ENCODE measurements at regions not wholly inside any gene's neighbourhood (a gene's known extent, or its start where the extent isn't known, plus 50 kb on each side); places are given as distances from the start of the nearest gene placed in this dataset.

DNA sequence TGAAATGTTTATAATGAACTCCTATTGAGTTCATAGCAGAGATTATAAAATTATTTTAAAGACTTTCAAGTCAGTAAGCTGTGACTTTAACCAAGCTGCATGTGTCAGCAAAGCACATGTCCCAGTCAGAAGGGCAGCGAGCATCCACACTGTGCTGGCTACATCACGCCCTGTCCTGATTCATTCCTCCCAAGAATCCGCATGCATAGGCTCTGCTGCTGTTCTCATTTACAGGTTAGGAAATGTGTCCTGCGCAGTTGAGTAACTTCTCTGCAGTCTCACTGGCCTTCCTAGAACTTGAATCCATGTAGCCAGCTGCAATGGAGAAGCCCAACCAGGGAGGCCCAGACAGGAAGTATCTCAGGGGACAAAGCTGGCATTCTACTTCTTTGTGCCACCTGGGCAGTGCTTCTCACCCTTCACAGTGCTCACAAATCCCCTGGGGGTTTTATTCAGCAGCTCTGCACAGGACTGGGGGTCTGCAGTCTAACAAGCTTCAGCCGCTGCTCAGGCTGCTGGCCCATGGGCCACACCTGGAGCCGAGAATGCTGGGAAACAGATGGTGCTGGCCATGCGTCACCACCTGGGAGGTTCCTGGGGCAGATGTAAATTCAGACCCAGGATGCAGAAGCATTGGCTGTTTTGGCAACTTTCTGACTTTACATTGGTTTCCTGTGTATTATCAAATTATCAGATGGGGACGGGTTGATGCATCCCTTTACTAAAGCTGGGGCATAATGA lies 192.8 kb upstream of the GDF10 start:
- no peak for DNase-seq

DNA sequence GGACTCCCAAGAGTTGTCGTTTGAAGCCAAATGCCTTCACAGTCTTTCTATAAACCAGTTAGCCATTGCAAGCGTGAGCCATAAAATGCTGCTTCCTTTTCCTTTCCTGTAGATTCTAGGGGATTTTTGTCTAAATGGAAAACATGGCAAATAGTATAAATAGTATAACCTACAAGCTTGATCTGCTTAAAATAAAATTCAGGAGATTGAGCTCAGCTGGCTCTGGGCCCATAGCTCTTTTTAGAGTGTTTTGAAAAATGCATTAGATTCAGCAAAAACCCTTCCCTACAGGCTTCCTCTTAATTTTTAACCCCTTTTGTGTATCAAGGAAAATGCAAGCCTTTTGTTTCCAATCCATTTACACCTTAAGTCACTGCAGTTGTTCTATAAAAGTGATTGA lies 190.1 kb upstream of the GDF10 start:
- no peak for DNase-seq

DNA sequence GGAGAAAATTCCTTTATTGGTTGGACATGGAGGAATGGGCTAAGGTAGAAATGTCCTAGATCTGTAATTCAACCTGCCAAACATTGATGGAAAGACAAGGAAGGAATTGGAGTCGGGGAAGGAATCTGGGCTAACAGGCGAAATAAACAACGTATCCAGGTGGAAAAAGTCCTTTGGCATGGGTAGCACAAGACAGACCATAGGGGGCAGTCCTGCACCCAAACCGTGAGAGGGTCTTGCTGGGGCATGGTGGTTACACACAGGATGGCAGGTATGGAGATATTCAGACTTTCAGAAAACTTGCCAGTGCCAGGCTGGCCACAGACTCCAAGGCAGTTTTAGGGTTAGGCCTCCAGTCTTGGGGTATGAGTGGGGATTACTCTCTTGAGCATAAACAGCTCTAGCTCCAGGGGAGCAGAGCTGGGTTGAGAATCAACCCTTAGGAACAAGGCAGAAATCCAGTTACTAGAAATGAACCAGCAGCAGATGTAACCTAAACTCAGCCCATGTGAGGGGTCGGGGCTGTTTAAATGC lies 188.6 kb upstream of the GDF10 start:
- no peak for DNase-seq

DNA sequence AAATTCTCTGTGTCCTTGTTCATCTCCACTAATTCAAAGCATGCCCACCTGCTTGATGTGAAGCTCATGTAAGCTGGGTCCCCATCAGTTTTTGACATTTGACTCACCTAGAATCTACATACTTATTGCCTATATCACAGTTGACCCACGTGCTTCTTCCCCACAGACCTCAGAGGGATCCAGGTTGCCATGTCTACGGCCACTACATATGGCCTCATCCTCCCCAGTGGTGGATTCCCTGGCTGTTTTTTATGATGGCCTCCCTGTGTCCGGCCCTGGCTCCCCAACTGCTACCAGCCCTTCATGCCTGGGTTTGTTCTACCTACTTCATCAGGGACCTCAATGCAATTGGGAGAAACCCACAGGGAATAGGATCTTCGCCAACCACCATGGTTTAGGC lies 187.4 kb upstream of the GDF10 start:
- no peak for DNase-seq

DNA sequence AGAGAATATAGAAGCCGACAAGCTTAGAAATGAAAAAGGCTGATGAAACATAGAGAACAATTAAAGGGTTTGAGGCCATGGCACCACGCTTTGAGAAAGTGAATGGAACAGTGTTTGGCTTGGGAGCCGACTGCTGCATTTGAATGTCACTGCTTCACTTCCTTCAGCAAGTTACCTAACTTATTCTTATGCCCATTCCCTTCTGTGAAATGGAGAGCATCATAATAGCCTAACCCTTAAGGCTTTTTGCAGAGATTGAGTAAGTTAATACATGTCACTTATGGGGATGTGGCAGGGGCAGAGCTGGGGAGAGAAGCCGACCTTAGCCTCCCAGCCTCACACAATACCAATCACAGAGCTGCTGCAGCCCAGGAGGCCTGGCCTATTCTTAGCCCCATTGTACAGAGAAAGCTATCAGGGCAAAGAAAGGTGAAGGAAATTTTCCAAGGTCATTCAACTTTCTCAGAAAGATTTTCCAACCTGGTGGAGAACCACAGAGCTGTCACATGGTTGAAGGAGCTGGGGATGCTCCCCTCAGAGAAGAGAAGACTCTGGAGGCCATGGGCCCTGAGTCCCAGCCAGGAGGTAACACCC lies 186.0 kb upstream of the GDF10 start:
- DNase-seq = no peak

DNA sequence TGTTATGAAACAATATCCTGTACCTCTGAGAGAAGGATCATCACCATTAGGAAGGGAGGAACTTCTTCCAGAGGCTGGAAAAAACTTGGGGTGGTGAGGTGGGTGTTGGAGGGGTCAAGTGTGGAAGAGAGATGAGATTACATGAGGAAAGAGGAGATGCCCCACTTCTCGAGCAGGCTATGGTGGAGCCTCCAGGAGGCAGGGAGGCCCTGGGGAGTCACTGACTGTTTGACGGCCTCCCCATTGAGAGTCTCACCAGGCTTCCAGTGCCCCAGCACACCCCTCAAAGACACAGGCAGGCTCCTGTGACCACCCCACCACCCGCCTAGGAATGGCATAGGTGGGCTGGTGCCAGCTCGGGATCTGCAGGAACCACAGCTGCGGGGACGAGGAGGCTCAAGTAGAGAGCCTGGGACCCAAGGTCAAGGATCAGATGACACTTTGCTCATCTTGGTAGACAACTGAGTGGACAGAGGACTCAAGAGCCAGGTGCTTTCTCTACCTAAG lies 185.3 kb upstream of the GDF10 start:
- DNase-seq = no peak

DNA sequence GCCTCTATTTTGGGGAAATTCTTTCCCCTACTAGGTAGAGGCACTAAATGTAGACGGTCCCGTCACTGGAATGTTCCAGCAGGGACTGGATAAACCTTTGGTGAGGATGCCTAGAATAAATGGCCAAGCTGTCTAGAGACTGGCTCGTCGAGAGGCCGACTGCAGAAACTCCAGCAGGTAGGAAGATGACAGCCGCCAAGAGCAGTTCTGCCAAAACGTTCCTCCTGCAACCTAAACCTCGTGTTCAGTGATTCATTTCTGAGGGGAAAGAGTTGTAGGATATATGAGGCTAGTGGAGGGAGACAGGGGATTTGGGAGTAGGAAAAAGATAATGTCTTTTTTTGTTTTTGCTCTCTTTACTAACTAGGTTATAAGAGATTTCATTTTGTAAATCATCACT lies 184.7 kb upstream of the GDF10 start:
- DNase-seq = no peak

DNA sequence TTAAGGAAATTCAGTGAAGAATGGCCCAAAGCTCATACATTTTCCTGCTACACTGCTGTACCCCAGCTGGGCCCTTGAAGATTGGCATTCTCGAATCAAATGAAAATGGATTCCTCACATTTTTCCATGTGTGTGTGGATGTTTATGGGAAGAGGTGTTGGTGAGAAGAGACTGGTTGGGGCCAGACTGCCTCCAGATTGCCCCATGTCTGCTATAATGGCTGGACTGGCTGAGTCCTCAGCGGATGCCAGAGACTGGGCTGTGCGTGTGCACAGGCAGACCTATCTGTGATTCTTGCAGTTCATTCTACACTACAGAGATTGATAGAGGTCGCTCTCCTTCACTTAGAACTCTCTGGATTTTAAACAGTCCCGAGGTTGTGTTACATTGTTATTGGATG lies 183.6 kb upstream of the GDF10 start:
- no peak for DNase-seq

DNA sequence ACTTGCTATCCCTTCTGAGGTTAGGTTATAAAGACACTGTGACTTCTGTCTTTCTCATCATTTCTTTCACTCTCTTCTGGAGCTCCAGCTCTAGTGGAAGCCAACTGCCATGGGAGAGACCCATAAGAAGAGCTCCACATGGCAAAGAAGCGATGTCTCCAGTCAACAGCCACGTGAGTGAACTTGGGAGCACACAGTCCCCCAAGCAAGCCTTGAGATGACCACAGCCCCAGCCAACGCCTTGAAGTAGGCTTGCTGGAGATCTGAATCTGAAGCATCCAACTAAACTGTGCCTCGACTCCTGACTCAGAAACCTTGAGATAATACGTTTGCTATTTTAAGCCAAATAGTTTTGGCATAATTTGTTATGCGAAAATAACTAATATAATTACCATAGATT lies 181.7 kb upstream of the GDF10 start:
- no peak for DNase-seq

DNA sequence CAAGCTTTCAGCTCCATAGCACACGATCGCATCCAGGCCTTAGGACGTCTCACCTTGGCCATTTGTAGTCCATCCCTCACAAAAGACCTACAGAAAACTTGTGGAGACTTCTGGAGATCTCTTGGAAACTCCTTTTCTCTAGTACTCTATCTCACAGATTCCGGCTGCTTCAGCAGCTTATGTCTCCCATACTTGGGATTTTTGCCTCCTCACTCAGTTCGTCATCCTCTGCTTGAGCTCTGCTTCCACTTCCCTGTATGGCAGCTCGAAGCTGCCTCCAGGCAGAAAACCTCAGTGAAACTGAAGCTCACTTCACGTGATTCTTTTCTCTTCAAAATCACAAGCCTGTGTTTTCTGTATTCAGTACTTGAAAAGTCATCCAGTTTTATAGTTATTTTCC lies 178.7 kb upstream of the GDF10 start:
- no peak for DNase-seq

DNA sequence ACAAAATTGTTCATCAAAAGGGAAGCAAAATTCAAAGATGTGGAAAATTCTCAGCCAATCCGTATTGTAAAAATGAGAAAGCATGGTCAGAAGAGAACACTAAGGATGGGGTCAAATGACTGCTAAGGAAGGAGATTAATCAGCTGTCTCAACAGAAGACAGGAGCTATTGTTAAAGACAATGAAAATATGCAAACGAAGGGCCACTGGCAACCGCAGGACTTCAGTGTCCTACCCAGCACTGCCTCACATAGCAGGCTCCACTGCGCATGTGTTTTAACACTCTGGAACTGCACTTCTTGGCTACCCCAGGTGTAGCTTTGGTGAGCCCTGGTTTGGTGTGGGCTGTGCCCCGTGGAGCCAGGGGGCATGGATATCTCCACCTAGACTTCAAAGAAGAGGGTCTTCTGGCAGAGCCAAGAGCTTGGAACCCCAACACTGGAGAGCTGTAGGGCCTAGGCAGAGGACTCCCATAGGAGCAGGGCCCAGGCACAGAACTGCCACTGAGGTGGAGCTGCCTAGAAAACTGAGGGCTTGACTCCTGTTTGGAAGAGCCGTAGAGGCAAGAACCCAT lies 176.2 kb upstream of the GDF10 start:
- no peak for DNase-seq

DNA sequence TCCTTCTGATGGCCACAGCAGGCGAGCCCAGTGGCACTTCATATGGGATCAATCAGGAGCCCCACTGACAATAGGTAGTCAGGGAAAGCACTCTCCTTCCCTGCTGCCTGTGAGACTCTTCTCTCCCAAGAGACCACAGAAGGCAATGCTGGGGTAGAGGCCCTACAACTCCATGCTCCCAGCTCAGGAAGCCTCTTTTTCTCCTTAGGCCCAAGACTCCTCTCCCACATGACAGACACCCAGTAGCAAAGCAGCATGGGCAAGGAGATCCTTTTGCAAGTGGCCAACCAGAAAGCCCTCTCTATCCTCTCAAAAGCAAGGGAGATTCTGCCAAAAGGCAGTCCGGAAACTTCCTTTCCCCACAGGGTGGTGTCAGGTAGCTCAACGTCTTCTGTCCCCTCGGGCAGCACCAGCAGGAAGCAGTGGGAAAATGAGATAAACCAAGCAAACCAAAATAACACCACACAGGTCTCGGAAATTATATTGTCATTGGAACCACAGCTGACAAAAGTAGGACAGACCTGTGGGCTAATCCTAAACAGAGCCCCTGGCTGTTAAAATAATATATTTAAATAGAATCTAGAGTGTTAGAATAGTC lies 172.7 kb upstream of the GDF10 start:
- DNase-seq = peak; percentile 29

DNA sequence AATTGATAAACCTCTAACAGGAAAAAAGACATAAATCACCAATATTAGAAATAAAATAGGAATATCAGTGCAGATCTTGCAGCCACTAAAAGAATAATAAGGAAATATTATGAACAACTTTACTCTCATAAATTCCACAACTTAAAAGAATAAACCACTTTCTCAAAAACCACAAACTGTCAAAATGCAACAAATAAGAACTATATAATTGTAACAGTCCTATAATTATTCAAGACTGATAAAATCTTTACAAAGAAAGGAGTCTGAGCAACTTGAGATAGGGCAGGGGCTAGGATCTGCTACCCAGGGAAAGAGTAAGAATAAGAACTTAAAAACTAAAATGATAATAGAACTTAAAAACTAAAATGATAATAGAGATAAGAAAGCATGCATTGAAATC lies 169.5 kb upstream of the GDF10 start:
- DNase-seq = no peak

DNA sequence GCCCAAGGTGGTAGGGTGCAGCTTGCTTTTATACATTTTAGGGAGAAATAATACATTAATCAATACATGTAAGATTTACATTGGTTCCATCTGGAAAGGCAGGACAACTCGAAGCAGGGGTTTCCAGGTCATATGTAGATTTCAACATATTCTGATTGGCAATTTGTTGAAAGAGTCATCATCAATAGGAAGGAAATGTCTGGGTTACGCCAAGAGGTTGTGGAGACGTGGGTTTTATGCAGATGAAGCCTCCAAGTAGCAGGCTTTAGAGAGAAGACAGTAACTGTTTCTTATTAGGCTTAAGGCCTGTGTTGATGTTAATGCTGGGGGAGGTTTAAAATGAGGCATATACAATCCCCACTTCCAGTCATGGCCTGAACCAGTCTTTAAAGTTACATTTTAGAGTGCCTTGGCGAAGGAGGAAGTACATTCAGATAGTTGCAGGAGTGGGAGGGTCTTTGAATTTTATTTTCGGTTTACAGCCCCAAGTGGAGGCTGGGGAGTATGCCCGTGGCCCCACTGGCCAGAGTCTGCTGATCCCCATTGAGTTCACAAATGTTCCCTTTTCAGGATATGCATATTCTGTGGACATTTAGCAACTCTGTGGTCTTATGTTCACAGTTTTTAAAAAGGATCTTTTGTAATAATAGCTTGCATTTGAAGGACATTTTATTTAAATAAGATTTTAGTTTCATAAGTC lies 166.0 kb upstream of the GDF10 start:
- no peak for DNase-seq

DNA sequence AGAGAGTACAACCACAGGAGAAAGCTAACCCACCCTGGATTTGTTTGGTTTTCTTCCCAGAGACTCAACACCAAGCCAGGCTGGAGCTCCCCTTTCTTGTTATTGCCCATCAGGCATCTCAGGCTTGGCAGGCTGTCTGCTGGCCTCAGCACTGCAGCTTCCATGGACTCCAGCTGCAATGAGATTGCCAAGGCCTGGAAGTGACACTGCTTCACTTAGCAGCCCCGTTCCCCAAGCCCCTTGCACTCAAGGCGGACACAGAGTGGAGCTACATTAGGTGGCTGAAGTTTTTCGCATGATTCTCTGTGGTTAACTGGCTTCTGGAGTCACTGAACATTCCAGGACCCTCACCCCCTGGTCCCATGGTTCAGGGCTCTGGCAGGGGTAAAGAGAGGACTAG lies 163.1 kb upstream of the GDF10 start:
- DNase-seq = no peak

DNA sequence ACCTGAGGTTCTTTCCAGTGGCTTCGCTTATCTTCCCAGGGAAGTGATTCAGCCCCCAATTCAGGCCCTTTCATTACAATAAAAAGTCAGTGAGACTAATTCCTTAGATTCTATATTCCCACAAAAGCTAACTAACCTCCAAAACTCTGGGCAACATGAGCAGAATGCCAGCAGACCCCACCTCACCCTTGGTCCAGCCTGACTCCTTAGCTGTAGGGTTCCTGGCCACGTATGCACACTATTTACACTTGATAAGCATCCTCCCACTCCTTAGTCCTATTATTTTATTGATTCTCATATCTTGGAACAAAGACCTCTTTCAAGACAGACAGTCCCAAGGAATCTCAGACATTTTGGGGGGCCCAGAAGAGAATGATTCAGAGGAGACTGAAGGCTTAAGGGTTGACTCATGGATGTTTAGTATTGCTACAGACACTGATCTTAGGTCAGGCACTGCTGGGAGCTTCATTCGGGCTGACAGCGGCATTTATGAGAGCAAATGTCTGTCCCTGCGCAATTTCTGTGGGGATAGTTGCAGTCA lies 162.6 kb upstream of the GDF10 start:
- DNase-seq = no peak

DNA sequence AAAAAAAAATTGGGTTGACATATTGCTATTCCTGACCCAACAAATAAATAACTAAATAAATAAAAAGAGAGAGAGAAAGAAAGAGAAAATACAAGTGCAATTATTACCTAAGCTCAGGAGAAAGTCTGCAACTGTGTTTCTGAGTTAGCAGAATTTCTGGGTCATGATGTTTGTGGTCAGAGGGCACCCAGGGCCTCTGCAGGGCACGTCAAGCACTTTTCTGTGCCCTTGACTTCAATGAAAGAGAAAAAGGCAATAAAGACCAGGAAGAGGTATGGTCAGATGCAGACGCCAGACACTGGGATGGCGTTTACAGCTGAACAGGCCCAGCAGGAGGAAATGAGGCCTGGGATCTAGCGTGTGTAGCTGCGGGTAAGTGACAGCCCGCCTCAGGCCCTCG lies 160.9 kb upstream of the GDF10 start:
- no peak for DNase-seq

DNA sequence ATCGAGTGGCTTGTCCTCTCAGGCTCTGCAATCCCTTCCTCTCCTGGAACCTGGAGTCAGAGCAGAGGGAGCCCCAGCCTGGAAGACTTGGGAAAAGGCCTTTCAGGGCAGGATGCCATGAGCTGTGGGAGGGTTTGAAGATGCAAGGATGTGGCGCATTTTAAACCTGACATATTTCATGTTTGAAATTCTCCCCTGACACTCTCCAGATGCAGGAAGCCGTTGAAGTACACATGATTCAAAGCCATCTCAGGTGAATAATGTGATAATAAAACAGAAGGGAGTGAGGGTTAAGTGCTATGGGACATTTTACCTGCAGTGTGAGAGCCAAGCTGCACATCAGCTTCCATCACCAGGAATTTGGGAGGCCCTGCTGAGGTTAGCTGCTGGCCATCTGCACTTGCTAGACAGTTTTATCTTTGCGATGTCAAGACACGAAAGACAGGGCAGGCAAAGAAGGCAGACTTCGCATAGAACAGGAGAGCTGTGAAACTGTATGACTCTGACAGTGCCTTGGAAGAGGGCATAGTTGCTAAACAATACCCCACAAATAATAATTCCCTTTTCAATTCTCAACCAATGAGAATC lies 159.1 kb upstream of the GDF10 start:
- no peak for DNase-seq

DNA sequence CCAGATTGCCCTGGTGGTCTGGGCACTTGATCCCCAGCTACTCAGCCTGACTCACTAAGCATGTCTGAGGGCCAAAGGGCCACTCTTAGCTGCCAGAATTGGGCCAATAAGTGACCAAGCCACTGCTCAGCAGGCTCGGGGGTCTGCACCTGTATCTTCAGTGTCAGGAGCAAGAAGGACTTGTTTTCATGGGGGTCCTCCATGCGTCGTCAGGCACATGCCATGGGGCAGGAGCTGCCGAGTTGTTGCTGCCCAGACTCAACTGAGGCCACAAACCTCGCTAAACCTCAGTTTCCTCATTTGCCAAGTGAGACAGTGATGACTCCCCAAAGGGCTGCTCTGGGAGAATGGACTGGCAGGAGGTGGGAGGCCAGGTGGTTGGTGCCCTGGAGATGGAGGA lies 158.6 kb upstream of the GDF10 start:
- DNase-seq = no peak

DNA sequence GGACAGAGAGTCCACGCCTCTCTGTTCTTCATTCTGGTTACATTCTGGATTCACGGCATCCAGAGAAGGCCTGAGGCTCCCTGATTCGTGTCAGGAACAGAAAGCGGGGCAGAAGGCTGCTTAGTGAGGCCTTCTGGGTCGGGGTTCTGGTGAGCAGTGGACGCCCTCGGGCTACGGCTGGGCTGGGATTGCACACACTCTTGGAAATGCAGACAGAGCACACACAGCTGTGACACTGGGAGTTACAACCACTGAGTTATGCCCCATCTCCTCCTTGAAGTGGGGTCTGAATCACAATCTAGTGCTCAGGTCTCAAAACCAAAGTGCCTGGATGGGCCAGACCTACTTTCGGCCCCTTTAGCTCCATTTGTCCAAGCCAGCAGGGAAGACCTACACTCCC lies 156.9 kb upstream of the GDF10 start:
- no peak for DNase-seq

DNA sequence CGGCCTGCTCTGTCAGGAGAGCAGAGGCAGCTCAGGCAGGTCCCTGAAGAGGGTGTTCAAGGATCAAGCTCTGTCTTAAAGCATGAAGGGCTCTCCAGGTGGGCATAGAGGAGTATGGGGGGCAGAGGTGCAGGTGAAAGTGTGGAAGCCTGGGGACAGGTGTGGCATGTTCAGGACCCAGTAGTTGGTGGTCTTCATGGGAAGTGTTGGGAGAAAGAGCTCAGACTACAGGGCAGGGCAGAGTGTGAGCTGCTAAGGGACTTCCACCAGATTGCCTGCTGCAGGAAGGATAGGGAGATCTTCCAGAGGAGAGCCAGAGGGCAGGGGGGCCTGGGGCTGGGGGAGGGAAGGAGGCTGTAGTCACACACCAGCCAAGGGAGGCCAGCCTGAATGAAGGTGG lies 156.5 kb upstream of the GDF10 start:
- no peak for DNase-seq

DNA sequence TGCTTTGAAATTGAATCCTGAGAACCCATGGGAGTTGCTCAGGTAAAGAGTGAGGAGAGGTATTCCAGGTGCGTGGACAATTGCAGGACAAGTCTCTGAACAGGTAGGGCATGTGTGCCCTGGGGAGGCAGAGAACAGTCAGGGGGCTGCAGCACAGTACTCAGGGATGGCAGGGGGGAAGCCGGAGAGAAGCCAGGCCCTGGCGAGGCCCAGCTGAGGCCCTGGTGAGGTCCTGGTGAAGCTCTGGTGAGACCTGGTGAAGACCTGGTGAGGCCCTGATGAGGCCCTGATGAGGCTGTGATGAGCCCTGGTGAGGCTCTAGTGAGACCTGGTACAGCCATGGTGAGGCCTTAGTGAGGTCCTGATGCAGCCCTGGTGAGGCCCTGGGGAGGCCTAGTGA lies 155.5 kb upstream of the GDF10 start:
- no peak for DNase-seq
